ENCODE measurements at regions not wholly inside any gene's neighbourhood (a gene's known extent, or its start where the extent isn't known, plus 50 kb on each side); places are given as distances from the start of the nearest gene placed in this dataset.

GRCh38 chr10:65130162-65130758 lies 1609.1 kb downstream of the REEP3 start:
- TF ChIP-seq EZH2phosphoT487 (IDR thresholded peaks at IDR 0.05; ENCODE audit: low read depth, severe bottlenecking, unreplicated experiment) (no peak), CTCF (IDR thresholded peaks at IDR 0.05; ENCODE audit: poor library complexity) (no peak)

Measured in hepatocyte (in vitro differentiated cells).